ENCODE measurements at regions not wholly inside any gene's neighbourhood (a gene's known extent, or its start where the extent isn't known, plus 50 kb on each side); places are given as distances from the start of the nearest gene placed in this dataset.

- TF ChIP-seq POLR2A (IDR thresholded peaks at IDR 0.05): no peak
- TF ChIP-seq, protein P1, sequence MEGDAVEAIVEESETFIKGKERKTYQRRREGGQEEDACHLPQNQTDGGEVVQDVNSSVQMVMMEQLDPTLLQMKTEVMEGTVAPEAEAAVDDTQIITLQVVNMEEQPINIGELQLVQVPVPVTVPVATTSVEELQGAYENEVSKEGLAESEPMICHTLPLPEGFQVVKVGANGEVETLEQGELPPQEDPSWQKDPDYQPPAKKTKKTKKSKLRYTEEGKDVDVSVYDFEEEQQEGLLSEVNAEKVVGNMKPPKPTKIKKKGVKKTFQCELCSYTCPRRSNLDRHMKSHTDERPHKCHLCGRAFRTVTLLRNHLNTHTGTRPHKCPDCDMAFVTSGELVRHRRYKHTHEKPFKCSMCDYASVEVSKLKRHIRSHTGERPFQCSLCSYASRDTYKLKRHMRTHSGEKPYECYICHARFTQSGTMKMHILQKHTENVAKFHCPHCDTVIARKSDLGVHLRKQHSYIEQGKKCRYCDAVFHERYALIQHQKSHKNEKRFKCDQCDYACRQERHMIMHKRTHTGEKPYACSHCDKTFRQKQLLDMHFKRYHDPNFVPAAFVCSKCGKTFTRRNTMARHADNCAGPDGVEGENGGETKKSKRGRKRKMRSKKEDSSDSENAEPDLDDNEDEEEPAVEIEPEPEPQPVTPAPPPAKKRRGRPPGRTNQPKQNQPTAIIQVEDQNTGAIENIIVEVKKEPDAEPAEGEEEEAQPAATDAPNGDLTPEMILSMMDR (IDR thresholded peaks at IDR 0.05 in 4 of 5, conservative IDR thresholded peaks at IDR 0.05 in 1 of 5): no peak
Measured at GRCh38 chr12:30850684-30851083, 75.9 kb upstream of the TSPAN11 start.
